ENCODE measurements at regions not wholly inside any gene's neighbourhood (a gene's known extent, or its start where the extent isn't known, plus 50 kb on each side); places are given as distances from the start of the nearest gene placed in this dataset.

GRCh38 chr22:49629261-49629570 lies 198.5 kb downstream of the BRD1 start:
- H3K36me3 Mint-ChIP-seq = peaks cover 3 to 22% of the 10 kb centered on the region in 2 donors
- no peak for DNase-seq

GRCh38 chr22:49628391-49629260 lies 199.0 kb downstream of the BRD1 start:
- DNase-seq (no peak), ATAC-seq (replicated peaks) (no peak)
- Mint-ChIP-seq H3K4me1 (peaks cover 7 to 30% of the 10 kb centered on the region in 2 donors), H3K27me3 (no peaks in the 10 kb centered on the region), H3K27ac (peak overlapping the region; percentile 67), H3K9me3 (no peaks in the 10 kb centered on the region), H3K4me3 (no peak overlapping the region), H3K36me3 (peaks cover 3 to 22% of the 10 kb centered on the region in 2 donors)

More at GRCh38 chr22:49629261-49629570, 198.5 kb downstream of the BRD1 start:
- H3K4me3 Mint-ChIP-seq = no peak overlapping the region
- peaks cover 6 to 30% of the 10 kb centered on the region in 2 donors for H3K4me1 Mint-ChIP-seq
- H3K27me3 Mint-ChIP-seq = no peaks in the 10 kb centered on the region
- no peaks in the 10 kb centered on the region for H3K9me3 Mint-ChIP-seq
- no peak for ATAC-seq (replicated peaks)
- no peak overlapping the region for H3K27ac Mint-ChIP-seq

GRCh38 chr22:49627217-49628181 lies 200.2 kb downstream of the BRD1 start:
- H3K4me1 Mint-ChIP-seq = peaks cover 7 to 28% of the 10 kb centered on the region in 2 donors
- ATAC-seq (replicated peaks) = no peak
- no peak overlapping the region for H3K27ac Mint-ChIP-seq
- no peaks in the 10 kb centered on the region for H3K27me3 Mint-ChIP-seq
- H3K9me3 Mint-ChIP-seq = no peaks in the 10 kb centered on the region
- peaks cover 3 to 25% of the 10 kb centered on the region in 2 donors for H3K36me3 Mint-ChIP-seq
- no peak for DNase-seq
- no peak overlapping the region for H3K4me3 Mint-ChIP-seq

- Mint-ChIP-seq H3K36me3 (peaks cover 3 to 25% of the 10 kb centered on the region in 2 donors), H3K9me3 (no peaks in the 10 kb centered on the region), H3K4me3 (no peak overlapping the region), H3K4me1 (peaks cover 7 to 31% of the 10 kb centered on the region in 2 donors), H3K27ac (no peak overlapping the region), H3K27me3 (no peaks in the 10 kb centered on the region)
- ATAC-seq (replicated peaks) (no peak), DNase-seq (no peak)
Observed at GRCh38 chr22:49626361-49627216, 201.1 kb downstream of the BRD1 start.

GRCh38 chr22:49624421-49625177 lies 203.1 kb downstream of the BRD1 start:
- Mint-ChIP-seq H3K9me3 (no peaks in the 10 kb centered on the region), H3K36me3 (peaks cover 7 to 28% of the 10 kb centered on the region in 2 donors), H3K27me3 (no peaks in the 10 kb centered on the region), H3K4me1 (peaks cover 9 to 18% of the 10 kb centered on the region in 2 donors), H3K4me3 (no peak overlapping the region), H3K27ac (peak overlapping the region; percentile 2)
- ATAC-seq (replicated peaks) (peak in 1 of 2 donors; percentile 38), DNase-seq (no peak)

- H3K27me3 Mint-ChIP-seq = no peaks in the 10 kb centered on the region
- DNase-seq (no peak), ATAC-seq (replicated peaks) (no peak)
- no peaks in the 10 kb centered on the region for H3K9me3 Mint-ChIP-seq
- H3K27ac Mint-ChIP-seq = no peak overlapping the region
- H3K36me3 Mint-ChIP-seq = peaks cover 7 to 25% of the 10 kb centered on the region in 2 donors
- peaks cover 9 to 14% of the 10 kb centered on the region in 2 donors for H3K4me1 Mint-ChIP-seq
- H3K4me3 Mint-ChIP-seq = no peak overlapping the region
Observed at GRCh38 chr22:49623715-49624114, 204.0 kb downstream of the BRD1 start.

- Mint-ChIP-seq H3K27ac (no peak overlapping the region), H3K4me1 (peaks cover 9 to 10% of the 10 kb centered on the region in 2 donors), H3K36me3 (peaks cover 9 to 19% of the 10 kb centered on the region in 2 donors), H3K4me3 (no peak overlapping the region), H3K27me3 (no peaks in the 10 kb centered on the region), H3K9me3 (no peaks in the 10 kb centered on the region)
- ATAC-seq (replicated peaks) = no peak
- DNase-seq = no peak
Observed at GRCh38 chr22:49623176-49623575, 204.5 kb downstream of the BRD1 start.

- Mint-ChIP-seq H3K9me3 (no peaks in the 10 kb centered on the region), H3K27me3 (no peaks in the 10 kb centered on the region), H3K4me3 (no peak overlapping the region), H3K27ac (no peak overlapping the region), H3K36me3 (peaks cover 11 to 19% of the 10 kb centered on the region in 2 donors), H3K4me1 (peaks cover 9% of the 10 kb centered on the region in 2 donors)
- no peak for ATAC-seq (replicated peaks)
- DNase-seq = no peak
Observed at GRCh38 chr22:49622241-49623105, 205.2 kb downstream of the BRD1 start.

GRCh38 chr22:49621601-49622210 lies 206.0 kb downstream of the BRD1 start:
- DNase-seq (no peak), ATAC-seq (replicated peaks) (no peak)

GRCh38 chr22:49620666-49621065 lies 207.0 kb downstream of the BRD1 start:
- H3K4me3 Mint-ChIP-seq = no peak overlapping the region
- H3K27me3 Mint-ChIP-seq = no peaks in the 10 kb centered on the region
- H3K4me1 Mint-ChIP-seq = peaks cover 5 to 9% of the 10 kb centered on the region in 2 donors
- no peak for ATAC-seq (replicated peaks)
- no peak overlapping the region for H3K27ac Mint-ChIP-seq
- no peaks in the 10 kb centered on the region for H3K9me3 Mint-ChIP-seq
- H3K36me3 Mint-ChIP-seq = peaks cover 17 to 29% of the 10 kb centered on the region in 2 donors
- no peak for DNase-seq

More at GRCh38 chr22:49621601-49622210, 206.0 kb downstream of the BRD1 start:
- no peaks in the 10 kb centered on the region for H3K9me3 Mint-ChIP-seq
- no peak overlapping the region for H3K4me3 Mint-ChIP-seq
- H3K27ac Mint-ChIP-seq = no peak overlapping the region
- H3K4me1 Mint-ChIP-seq = peaks cover 5 to 9% of the 10 kb centered on the region in 2 donors
- H3K27me3 Mint-ChIP-seq = no peaks in the 10 kb centered on the region
- peaks cover 16 to 24% of the 10 kb centered on the region in 2 donors for H3K36me3 Mint-ChIP-seq

GRCh38 chr22:49620003-49620556 lies 207.6 kb downstream of the BRD1 start:
- H3K9me3 Mint-ChIP-seq = no peaks in the 10 kb centered on the region
- no peak overlapping the region for H3K4me3 Mint-ChIP-seq
- H3K4me1 Mint-ChIP-seq = peaks cover 5 to 6% of the 10 kb centered on the region in 2 donors
- no peak for DNase-seq
- H3K27ac Mint-ChIP-seq = no peak overlapping the region
- H3K27me3 Mint-ChIP-seq = no peaks in the 10 kb centered on the region
- peaks cover 18 to 29% of the 10 kb centered on the region in 2 donors for H3K36me3 Mint-ChIP-seq
- no peak for ATAC-seq (replicated peaks)

- Mint-ChIP-seq H3K27me3 (no peaks in the 10 kb centered on the region), H3K4me1 (peaks cover 4 to 5% of the 10 kb centered on the region in 2 donors), H3K27ac (no peak overlapping the region), H3K9me3 (no peaks in the 10 kb centered on the region), H3K36me3 (peaks cover 22 to 29% of the 10 kb centered on the region in 2 donors), H3K4me3 (no peak overlapping the region)
- DNase-seq = no peak
- no peak for ATAC-seq (replicated peaks)
Observed at GRCh38 chr22:49619301-49619700, 208.4 kb downstream of the BRD1 start.
